Inferior parietal cortex (tissue), 1 donor: ENCODE measurements at regions not wholly inside any gene's neighbourhood (a gene's known extent, or its start where the extent isn't known, plus 50 kb on each side); places are given as distances from the start of the nearest gene placed in this dataset.

Experiments used
- DNase-seq: peaks from one replicate; pipeline ENCODE4 v3.0.0-alpha.2; 2016; ENCODE audit errors: extremely low spot score

DNA sequence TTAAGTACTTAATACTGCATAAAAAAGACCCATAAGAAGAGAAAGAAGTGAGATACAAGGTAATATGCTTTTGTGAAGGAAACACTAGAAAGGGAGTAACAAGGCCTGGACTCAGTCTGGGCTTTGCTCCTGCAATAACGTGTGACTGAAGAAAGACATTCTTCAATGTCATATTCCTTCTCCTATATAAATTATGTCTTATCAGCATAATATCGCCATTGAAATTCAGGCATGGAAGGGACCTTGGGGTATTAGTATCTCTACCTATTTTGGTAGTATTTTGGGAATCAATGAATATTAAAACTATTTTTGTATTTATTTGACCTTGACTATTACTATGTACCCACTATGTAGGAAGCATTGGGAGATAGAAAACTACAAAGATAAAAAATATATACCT is 62.2 kb upstream of the GIMD1 start:
- no peak for DNase-seq

DNA sequence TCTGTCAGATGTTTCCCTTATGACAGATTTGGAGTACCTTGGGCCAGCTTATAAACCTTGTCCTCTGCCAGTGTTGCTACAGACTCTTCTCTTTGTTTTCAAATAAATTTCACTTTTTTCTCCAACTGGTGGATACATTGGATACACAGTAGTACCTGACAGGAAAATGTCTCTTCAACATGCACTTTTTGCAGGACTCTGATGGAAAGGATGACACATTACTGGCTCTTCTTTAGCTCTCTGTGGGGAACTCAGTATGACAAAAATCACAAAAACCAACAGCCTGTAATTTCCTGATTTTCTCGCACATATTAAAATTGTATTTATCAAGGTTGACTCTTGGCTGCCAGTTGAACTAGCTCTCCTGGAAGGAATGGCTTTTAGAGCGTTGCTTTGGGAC is 61.3 kb upstream of the GIMD1 start:
- DNase-seq = no peak

DNA sequence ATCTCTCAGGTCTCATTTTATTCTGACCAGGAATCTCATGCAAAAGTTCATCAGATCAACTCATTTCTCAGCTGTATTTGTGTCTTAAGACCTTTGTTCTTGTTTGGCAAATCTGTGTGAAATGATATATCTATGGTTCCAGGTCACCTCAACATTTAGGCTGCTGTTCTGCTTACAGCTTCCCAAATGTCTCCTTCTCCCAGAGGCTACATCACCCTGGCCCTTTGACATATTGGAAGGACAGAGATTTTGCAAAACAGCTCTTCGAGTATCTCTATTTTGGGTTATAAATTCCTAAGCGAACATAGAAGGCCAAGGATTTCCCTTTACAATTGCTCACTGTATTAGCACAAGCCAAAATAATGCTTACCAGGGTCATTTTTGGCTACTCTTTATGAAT is 57.5 kb upstream of the GIMD1 start:
- DNase-seq = no peak

DNA sequence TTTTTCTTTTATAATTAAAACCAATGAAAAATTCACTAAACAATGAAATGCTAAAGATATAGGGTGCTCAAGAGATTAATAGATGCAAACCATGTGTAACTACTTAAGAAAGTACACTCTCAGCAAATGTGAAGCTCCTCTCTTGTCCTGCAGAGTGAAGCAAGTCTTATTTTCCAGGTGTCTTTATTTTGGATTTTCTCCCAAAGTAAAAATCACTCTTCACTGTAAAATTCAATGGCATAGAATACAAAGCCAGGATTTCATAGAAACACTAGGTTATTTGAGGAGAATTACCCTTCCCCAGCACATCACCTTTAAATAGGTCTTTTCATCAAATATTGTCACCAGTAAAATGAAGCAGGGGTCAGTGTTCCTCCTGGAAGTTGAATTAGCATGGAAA is 57.0 kb upstream of the GIMD1 start:
- no peak for DNase-seq

DNA sequence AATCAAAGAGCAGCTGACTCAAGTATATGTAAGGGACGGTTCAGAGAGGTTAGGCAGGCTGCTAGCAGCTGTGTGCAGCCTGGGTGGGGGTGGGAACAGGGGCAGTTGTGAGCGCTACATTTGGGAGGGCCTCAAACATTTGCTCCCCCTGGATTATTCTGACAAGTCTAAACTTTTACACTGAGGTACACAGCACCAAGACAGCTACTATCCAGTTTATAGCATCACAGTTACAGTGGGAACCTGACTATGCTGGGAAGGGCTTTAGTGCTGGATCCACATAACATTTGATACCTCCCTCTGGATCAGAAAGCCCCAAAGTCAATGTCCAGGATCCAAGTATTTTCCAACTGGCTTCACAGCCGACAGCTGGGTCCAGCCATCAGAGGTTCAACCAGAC is 55.8 kb upstream of the GIMD1 start:
- no peak for DNase-seq

DNA sequence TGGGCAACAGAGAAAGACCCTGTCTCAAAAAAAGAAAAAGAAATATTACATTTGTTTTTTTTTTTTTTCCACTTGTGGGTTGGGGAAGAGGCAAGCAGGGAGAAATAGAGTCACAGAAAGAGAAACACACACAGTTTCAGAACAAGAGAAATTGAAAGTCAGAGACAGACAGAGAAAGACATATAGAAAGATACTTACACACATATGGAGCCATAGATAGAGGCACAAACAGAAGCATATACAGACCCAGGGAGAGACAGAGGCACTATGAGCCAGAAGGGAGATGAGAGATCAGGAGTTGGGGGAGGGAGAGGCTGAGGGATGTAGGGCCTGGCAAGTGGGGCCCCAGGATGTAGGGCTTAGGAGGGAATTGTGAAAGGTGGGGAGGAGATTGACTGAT is 55.2 kb upstream of the GIMD1 start:
- DNase-seq = no peak

DNA sequence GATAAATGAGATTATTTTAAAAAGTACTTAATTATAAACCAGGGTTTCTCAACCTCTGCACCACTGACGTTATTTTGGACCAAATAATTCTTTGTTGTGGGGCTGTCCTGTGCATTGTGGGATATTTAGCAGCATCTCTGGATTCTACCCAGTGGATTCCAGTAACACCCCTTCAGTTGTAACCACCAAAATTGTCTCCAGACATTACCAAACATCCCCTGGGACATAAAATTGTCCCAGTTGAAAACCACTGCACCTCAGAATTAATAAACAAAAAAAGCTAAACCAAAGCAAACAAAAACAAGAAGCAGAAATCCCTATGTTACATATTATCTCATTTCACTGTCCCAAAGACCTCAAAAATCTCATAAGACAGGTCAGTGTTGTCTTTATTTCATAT is 54.2 kb upstream of the GIMD1 start:
- no peak for DNase-seq

DNA sequence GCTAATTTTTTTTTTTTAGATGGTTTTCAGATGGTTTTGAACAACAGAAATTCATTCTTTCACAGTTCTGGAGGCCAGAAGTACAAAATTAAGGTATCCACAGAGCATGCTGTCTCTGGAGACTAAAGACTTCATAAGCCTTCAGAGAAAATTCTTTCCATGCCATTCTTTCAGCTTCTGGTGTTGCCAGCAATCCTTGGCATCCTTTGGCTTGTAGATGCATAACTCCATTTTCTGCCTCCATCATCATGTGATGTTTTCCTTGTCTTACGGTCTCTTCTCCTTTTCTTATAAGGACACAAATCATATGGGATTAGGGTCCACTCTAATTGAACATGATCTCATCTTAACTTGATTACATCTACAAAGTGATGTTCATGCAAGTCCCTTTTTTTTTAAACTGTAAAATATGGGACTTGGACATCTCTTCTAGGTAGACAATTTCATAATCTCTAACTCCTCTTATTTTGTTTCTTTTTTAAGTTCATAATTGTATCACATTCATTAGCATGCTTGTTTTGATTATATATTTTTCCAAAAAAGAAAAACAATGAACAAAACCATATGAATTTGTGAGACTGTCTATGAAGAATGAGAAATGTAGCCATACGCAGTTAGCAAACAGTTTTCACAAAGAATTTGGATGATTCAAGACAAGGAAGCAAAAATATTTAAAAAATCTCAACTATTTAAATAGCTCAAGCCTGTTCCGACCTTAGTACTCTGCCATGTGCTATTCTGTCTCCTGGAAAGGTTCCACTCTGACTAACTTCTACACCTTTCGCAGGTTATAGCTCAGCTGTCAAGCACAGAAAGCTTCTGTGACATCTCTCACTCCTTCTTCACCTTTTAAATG is 53.1 kb upstream of the GIMD1 start:
- no peak for DNase-seq

DNA sequence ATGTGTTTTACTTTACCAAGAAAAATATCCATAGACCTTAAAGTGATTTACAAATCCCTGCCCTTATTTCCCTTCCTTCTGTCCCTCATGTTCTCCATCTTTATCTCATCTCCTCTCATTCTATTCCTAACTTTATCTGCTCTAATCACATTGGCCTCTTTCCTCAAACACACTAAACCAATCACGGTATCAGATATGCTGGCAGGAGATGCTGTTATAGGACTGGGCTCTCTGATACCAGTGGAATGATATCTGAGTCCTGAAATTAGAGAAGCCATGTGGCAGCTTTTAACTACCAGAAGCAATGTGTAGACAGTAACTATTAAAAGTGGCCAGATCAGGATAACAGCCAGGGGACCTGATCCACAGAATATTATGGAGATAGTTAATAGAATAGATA is 49.9 kb upstream of the GIMD1 start:
- DNase-seq = no peak
